Esophagus squamous epithelium (tissue), 5 donors: ENCODE measurements at regions not wholly inside any gene's neighbourhood (a gene's known extent, or its start where the extent isn't known, plus 50 kb on each side); places are given as distances from the start of the nearest gene placed in this dataset.

Source experiments
- DNase-seq: peaks from one replicate; lab custom pipeline; 2025; lab: John Stamatoyannopoulos, UW
- H3K27ac ChIP-seq, 4 donors: fragments of 200-600 bp; sonication (generic); one replicate each; pipeline ENCODE4 v1.5.1; 2016 to 2019; ENCODE audit warnings: mild to moderate bottlenecking in 1 of 4
- H3K27me3 ChIP-seq, 4 donors: fragments of 200-600 bp; sonication (generic); 1 replicate in 3 of 4; 2 replicates in 1 of 4; pipeline versions ENCODE4 v1.5.1 to v1.6.0; 2017 to 2021; ENCODE audit warnings: antibody characterized with exemption in 1 of 4
- H3K36me3 ChIP-seq, 3 donors: fragments of 200-600 bp; sonication (generic); one replicate each; pipeline ENCODE4 v1.5.1; 2016 to 2019
- H3K4me1 ChIP-seq, 3 donors: fragments of 200-600 bp; sonication (generic); one replicate each; pipeline ENCODE4 v1.5.1; 2017 to 2019
- H3K4me3 ChIP-seq, 4 donors: fragments of 200-600 bp; sonication (generic); 1 replicate in 3 of 4; 2 replicates in 1 of 4; pipeline ENCODE4 v1.5.1; 2016 to 2019; ENCODE audit warnings: mild to moderate bottlenecking in 2 of 4, moderate library complexity in 1 of 4
- H3K9me3 ChIP-seq, 3 donors: fragments of 200-600 bp; sonication (generic); one replicate each; pipeline ENCODE4 v1.5.1; 2016 to 2019
- CTCF ChIP-seq, 6 experiments: fragments of 450-650 bp in 4 of 6; fragments of 200-600 bp in 2 of 6; sonication (generic) in 2 of 6; IDR thresholded peaks; one replicate each; pipeline ENCODE4 v1.5.1; 2016 to 2019; ENCODE audit warnings: antibody characterized with exemption in 6 of 6, mild to moderate bottlenecking in 4 of 6, moderate library complexity in 4 of 6
- POLR2A ChIP-seq, 4 donors: fragments of 450-650 bp; IDR thresholded peaks; one replicate each; pipeline ENCODE4 v1.6.1; 2017; ENCODE audit warnings: antibody characterized with exemption in 4 of 4, mild to moderate bottlenecking in 4 of 4, moderate library complexity in 3 of 4
- WGBS, 2 donors: methylation state at CpG; one replicate each; pipeline ENCODE4 v1.1.5; 2018; 5-methylcytosine and 5-hydroxymethylcytosine counted together
- intact Hi-C: fragments of 100-400 bp; cut with DNase I; formaldehyde crosslinking; loops from one replicate; pipeline ENCODE4 v1.15.0; 2022
- donor health status: DM: yes; HTN: yes; CAD: no.

- WGBS, 2 donors: 39 to 84% methylated on average over 2 of the region's 2 CpGs
Measured at GRCh38 chr14:43039881-43040280, 1433.2 kb downstream of the LRFN5 start.

GRCh38 chr14:43031598-43031997, 1424.9 kb downstream of the LRFN5 start:
- H3K4me1 ChIP-seq: no peaks in the 10 kb centered on the region
- DNase-seq: no peak
- H3K9me3 ChIP-seq: no peaks in the 10 kb centered on the region
- H3K27ac ChIP-seq: no peak overlapping the region
- TF ChIP-seq CTCF (IDR thresholded peaks at IDR 0.05) (no peak), POLR2A (IDR thresholded peaks at IDR 0.05) (no peak)
- H3K36me3 ChIP-seq: no peaks in the 10 kb centered on the region
- intact Hi-C loops: no loop called here
- no peaks in the 10 kb centered on the region for H3K27me3 ChIP-seq
- no peak overlapping the region for H3K4me3 ChIP-seq

More at GRCh38 chr14:43039881-43040280, 1433.2 kb downstream of the LRFN5 start:
- Histone ChIP-seq H3K9me3 (no peaks in the 10 kb centered on the region), H3K36me3 (no peaks in the 10 kb centered on the region), H3K4me3 (no peak overlapping the region), H3K4me1 (no peaks in the 10 kb centered on the region), H3K27ac (no peak overlapping the region), H3K27me3 (no peaks in the 10 kb centered on the region)
- no peak for TF ChIP-seq CTCF (IDR thresholded peaks at IDR 0.05)
- TF ChIP-seq POLR2A (IDR thresholded peaks at IDR 0.05): no peak
- no peak for DNase-seq
- intact Hi-C loops: no loop called here

GRCh38 chr14:43022094-43022800, 1415.6 kb downstream of the LRFN5 start:
- no peak for DNase-seq

GRCh38 chr14:43019826-43020225, 1413.2 kb downstream of the LRFN5 start:
- Histone ChIP-seq H3K9me3 (peaks cover 0 to 5% (median 0%) of the 10 kb centered on the region in 3 donors), H3K27me3 (no peaks in the 10 kb centered on the region), H3K4me3 (no peak overlapping the region), H3K27ac (no peak overlapping the region), H3K36me3 (no peaks in the 10 kb centered on the region), H3K4me1 (no peaks in the 10 kb centered on the region)
- DNase-seq: no peak
- intact Hi-C loops: no loop called here
- TF ChIP-seq POLR2A (IDR thresholded peaks at IDR 0.05) (no peak), CTCF (IDR thresholded peaks at IDR 0.05) (no peak)

More at GRCh38 chr14:43022094-43022800, 1415.6 kb downstream of the LRFN5 start:
- Histone ChIP-seq H3K9me3 (no peaks in the 10 kb centered on the region), H3K36me3 (no peaks in the 10 kb centered on the region), H3K27me3 (no peaks in the 10 kb centered on the region), H3K4me3 (no peak overlapping the region), H3K4me1 (no peaks in the 10 kb centered on the region), H3K27ac (no peak overlapping the region)
- 29 to 50% methylated on average over 1 of the region's 1 CpG for WGBS, 2 donors
- intact Hi-C loops: no loop called here
- no peak for TF ChIP-seq POLR2A (IDR thresholded peaks at IDR 0.05)

GRCh38 chr14:43014338-43014737, 1407.7 kb downstream of the LRFN5 start:
- Histone ChIP-seq H3K4me3 (no peak overlapping the region), H3K27me3 (no peaks in the 10 kb centered on the region), H3K4me1 (no peaks in the 10 kb centered on the region), H3K9me3 (peaks cover 0 to 10% (median 0%) of the 10 kb centered on the region in 3 donors), H3K36me3 (no peaks in the 10 kb centered on the region), H3K27ac (no peak overlapping the region)
- WGBS, 2 donors: 65 to 84% methylated on average over 1 of the region's 1 CpG
- DNase-seq: no peak
- intact Hi-C loops: no loop called here
- TF ChIP-seq POLR2A (IDR thresholded peaks at IDR 0.05) (no peak), CTCF (IDR thresholded peaks at IDR 0.05) (no peak)
